Gastrocnemius medialis (tissue), 4 donors: ENCODE measurements at regions not wholly inside any gene's neighbourhood (a gene's known extent, or its start where the extent isn't known, plus 50 kb on each side); places are given as distances from the start of the nearest gene placed in this dataset.

ENCODE experiments used
- ATAC-seq, 2 donors: fragments of 150-250 bp; one replicate each; pipeline ENCODE4 v1.9.1; 2016
- DNase-seq, 2 donors: peaks; one replicate each; pipeline ENCODE4 v3.0.0-alpha.2; 2019
- H3K27ac ChIP-seq, 4 donors: fragments of 200-600 bp; sonication (generic); 1 replicate in 1 of 4; 2 replicates in 3 of 4; pipeline ENCODE4 v1.5.1; 2016 to 2018; ENCODE audit warnings: mild to moderate bottlenecking in 2 of 4, moderate library complexity in 1 of 4
- H3K27me3 ChIP-seq, 3 donors: fragments of 200-600 bp; sonication (generic) in 2 of 3; 1 replicate in 1 of 3; 2 replicates in 2 of 3; pipeline versions ENCODE4 v1.5.1 to v1.6.0; 2016 to 2019; ENCODE audit warnings: mild to moderate bottlenecking in 1 of 3, moderate library complexity in 1 of 3
- H3K36me3 ChIP-seq, 2 donors: fragments of 200-600 bp; sonication (generic) in 1 of 2; one replicate each; pipeline ENCODE4 v1.5.1; 2017 to 2018
- H3K4me1 ChIP-seq, 2 donors: fragments of 200-600 bp; sonication (generic) in 1 of 2; one replicate each; pipeline ENCODE4 v1.5.1; 2016 to 2017; ENCODE audit warnings: mild to moderate bottlenecking in 2 of 2
- H3K4me3 ChIP-seq, 4 donors: fragments of 200-600 bp; sonication (generic) in 3 of 4; 1 replicate in 1 of 4; 2 replicates in 3 of 4; pipeline ENCODE4 v1.5.1; 2016 to 2019; ENCODE audit warnings: mild to moderate bottlenecking in 2 of 4
- H3K9me3 ChIP-seq, 3 donors: fragments of 200-600 bp; sonication (generic) in 2 of 3; 1 replicate in 1 of 3; 2 replicates in 2 of 3; pipeline ENCODE4 v1.5.1; 2016 to 2019
- POLR2A ChIP-seq, 2 donors: fragments of 450-650 bp; IDR thresholded peaks; one replicate each; pipeline ENCODE4 v1.6.1; 2017; ENCODE audit warnings: antibody characterized with exemption in 2 of 2, mild to moderate bottlenecking in 2 of 2, moderate library complexity in 2 of 2
- in situ Hi-C, 4 donors: fragments of 200-750 bp; cut with MboI; loops; one replicate each; pipeline versions ENCODE4 v1.15.0 to v1.8.0; 2017; ENCODE audit warnings: low sequenced_read_pairs in 4 of 4
- intact Hi-C: fragments of 100-400 bp; cut with DNase I; formaldehyde crosslinking; loops from one replicate; pipeline ENCODE4 v1.15.1; 2023; ENCODE audit warnings: low total_unique reads
- TF ChIP-seq, protein P1 (sequence below), 5 experiments: fragments of 450-650 bp in 3 of 5; fragments of 200-600 bp in 2 of 5; sonication (generic) in 2 of 5; IDR thresholded peaks in 4 of 5; conservative IDR thresholded peaks in 1 of 5; 1 replicate in 4 of 5; 2 replicates in 1 of 5; pipeline ENCODE4 v1.5.1; 2016 to 2019; ENCODE audit warnings: antibody characterized with exemption in 5 of 5, mild to moderate bottlenecking in 3 of 5, moderate library complexity in 3 of 5

DNA sequence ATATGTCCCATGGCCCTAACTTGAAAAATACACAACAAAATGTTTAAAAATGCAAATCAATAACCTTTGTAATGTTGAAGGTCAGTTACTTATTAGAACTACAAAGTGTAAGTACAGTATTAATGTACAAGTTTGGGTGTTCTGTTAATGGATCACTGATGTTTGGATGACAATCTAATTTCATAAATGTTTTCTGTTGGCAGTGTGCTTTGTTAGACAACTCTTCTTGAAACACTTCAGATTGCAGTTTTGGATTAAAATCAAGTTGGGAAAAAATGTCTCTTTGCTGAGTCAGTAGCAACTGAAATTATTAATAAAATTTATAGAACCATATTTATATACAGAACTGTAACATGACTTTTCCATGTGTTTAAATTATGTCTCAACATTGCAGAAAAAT, 1063.5 kb upstream of the PCDH9 start:
- no peaks in the 10 kb centered on the region for H3K9me3 ChIP-seq
- no peak for ATAC-seq
- no peaks in the 10 kb centered on the region for H3K36me3 ChIP-seq
- no peaks in the 10 kb centered on the region for H3K27me3 ChIP-seq
- in situ Hi-C loops = no loop called here
- DNase-seq = no peak
- TF ChIP-seq, protein P1, sequence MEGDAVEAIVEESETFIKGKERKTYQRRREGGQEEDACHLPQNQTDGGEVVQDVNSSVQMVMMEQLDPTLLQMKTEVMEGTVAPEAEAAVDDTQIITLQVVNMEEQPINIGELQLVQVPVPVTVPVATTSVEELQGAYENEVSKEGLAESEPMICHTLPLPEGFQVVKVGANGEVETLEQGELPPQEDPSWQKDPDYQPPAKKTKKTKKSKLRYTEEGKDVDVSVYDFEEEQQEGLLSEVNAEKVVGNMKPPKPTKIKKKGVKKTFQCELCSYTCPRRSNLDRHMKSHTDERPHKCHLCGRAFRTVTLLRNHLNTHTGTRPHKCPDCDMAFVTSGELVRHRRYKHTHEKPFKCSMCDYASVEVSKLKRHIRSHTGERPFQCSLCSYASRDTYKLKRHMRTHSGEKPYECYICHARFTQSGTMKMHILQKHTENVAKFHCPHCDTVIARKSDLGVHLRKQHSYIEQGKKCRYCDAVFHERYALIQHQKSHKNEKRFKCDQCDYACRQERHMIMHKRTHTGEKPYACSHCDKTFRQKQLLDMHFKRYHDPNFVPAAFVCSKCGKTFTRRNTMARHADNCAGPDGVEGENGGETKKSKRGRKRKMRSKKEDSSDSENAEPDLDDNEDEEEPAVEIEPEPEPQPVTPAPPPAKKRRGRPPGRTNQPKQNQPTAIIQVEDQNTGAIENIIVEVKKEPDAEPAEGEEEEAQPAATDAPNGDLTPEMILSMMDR (IDR thresholded peaks at IDR 0.05 in 4 of 5, conservative IDR thresholded peaks at IDR 0.05 in 1 of 5) = no peak
- no peak for TF ChIP-seq POLR2A (IDR thresholded peaks at IDR 0.05)
- intact Hi-C loops = no loop called here
- H3K4me1 ChIP-seq = no peaks in the 10 kb centered on the region
- H3K4me3 ChIP-seq = no peak overlapping the region
- no peak overlapping the region for H3K27ac ChIP-seq

DNA sequence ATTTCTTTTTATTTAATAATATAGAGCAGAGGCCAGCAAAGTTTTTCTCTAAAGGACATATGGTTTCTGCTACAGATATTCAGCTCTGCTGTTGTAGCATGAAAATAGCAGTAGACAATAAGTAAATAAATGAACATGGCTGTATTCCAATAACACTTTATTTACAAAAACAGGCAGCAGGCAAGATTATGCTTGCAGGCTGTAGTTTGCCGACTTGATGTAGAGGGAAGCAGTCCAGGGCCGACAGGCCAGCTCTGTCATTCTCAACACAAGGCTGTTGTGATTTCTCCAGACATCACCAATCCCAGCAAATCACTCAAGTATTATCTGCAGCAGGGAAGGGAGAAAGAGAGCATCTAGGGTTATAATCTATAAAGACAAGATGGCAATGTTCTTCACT, 1062.5 kb upstream of the PCDH9 start:
- Histone ChIP-seq H3K4me1 (no peaks in the 10 kb centered on the region), H3K27me3 (no peaks in the 10 kb centered on the region), H3K9me3 (no peaks in the 10 kb centered on the region), H3K27ac (no peak overlapping the region), H3K4me3 (no peak overlapping the region), H3K36me3 (no peaks in the 10 kb centered on the region)
- TF ChIP-seq, protein P1 (IDR thresholded peaks at IDR 0.05 in 4 of 5, conservative IDR thresholded peaks at IDR 0.05 in 1 of 5) = no peak
- no peak for TF ChIP-seq POLR2A (IDR thresholded peaks at IDR 0.05)
- ATAC-seq = no peak
- no peak for DNase-seq
- intact Hi-C loops = no loop called here
- in situ Hi-C loops = no loop called here

DNA sequence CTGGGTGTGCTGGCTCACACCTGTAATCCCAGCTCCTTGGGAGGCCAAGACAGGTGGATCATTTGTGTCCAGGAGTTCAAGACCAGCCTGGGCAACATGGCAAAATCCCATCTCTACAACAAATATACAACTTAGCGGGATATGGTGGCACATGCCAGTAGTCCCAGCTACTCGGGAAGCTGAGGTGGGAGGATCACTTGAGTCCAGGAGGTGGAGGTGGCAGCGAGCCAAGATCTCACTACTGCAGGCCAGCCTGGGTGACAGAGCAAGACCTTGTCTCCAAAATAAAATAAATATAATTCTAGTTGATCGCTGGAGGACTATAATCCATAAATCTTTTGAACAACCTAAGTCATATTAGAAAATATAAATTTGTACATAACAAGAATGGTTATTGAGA, 1061.5 kb upstream of the PCDH9 start:
- ATAC-seq (no peak), DNase-seq (no peak)
- no peaks in the 10 kb centered on the region for H3K36me3 ChIP-seq
- H3K27me3 ChIP-seq = no peaks in the 10 kb centered on the region
- no peak overlapping the region for H3K27ac ChIP-seq
- H3K4me3 ChIP-seq = no peak overlapping the region
- intact Hi-C loops = no loop called here
- in situ Hi-C loops = no loop called here
- no peaks in the 10 kb centered on the region for H3K4me1 ChIP-seq
- no peaks in the 10 kb centered on the region for H3K9me3 ChIP-seq
- TF ChIP-seq POLR2A (IDR thresholded peaks at IDR 0.05) = no peak
- TF ChIP-seq, protein P1 (IDR thresholded peaks at IDR 0.05 in 4 of 5, conservative IDR thresholded peaks at IDR 0.05 in 1 of 5) = no peak

DNA sequence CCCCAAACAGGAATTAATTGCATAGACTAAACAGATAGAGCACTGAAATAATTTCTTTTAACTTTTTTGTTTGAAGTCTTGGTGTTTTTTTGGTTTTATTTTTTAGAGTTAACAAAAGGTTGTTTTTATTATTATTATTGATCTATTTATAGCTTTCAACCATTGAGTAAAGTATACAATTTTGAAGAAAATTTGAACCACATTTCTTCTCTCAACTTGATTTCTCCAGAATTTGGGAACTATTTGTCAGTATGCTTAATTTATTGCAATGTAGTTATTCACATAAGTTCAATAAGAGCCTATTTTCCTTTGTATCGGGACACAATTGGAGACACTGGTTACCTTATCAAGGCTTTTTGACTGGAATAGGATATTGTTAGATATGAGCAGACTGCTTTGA, 1045.6 kb upstream of the PCDH9 start:
- intact Hi-C loops (no loop called here), in situ Hi-C loops (no loop called here)
- no peaks in the 10 kb centered on the region for H3K4me1 ChIP-seq
- H3K27ac ChIP-seq = no peak overlapping the region
- ATAC-seq (no peak), DNase-seq (no peak)
- no peak overlapping the region for H3K4me3 ChIP-seq
- no peaks in the 10 kb centered on the region for H3K27me3 ChIP-seq
- no peaks in the 10 kb centered on the region for H3K9me3 ChIP-seq
- TF ChIP-seq, protein P1 (IDR thresholded peaks at IDR 0.05 in 4 of 5, conservative IDR thresholded peaks at IDR 0.05 in 1 of 5) = no peak
- no peak for TF ChIP-seq POLR2A (IDR thresholded peaks at IDR 0.05)
- H3K36me3 ChIP-seq = no peaks in the 10 kb centered on the region

DNA sequence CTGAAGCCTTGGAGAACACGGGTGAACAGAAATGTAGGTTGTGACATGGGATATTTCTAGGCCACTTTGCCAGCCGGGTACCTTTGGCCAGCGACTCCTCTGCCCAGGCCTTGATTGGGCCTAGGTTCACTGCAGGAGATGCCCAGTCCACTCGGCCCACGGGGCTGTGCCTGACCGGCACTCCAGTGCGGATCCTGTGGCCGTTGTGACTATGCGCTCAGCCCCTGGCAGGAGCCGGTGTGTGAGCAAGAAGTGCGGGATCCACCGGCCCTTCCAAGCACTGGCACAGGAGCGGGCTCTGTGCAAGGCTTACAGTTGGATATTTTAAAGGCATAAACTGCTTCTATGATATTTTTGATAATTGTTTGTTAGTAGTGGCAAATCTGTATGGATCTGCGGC, 1042.5 kb upstream of the PCDH9 start:
- in situ Hi-C loops (no loop called here), intact Hi-C loops (no loop called here)
- Histone ChIP-seq H3K4me3 (no peak overlapping the region), H3K4me1 (no peaks in the 10 kb centered on the region), H3K9me3 (no peaks in the 10 kb centered on the region), H3K27ac (no peak overlapping the region), H3K27me3 (no peaks in the 10 kb centered on the region), H3K36me3 (no peaks in the 10 kb centered on the region)
- no peak for ATAC-seq
- DNase-seq = no peak
- TF ChIP-seq, protein P1 (IDR thresholded peaks at IDR 0.05 in 4 of 5, conservative IDR thresholded peaks at IDR 0.05 in 1 of 5) = no peak
- no peak for TF ChIP-seq POLR2A (IDR thresholded peaks at IDR 0.05)
